OCI-LY1 (cell line): ENCODE measurements at regions not wholly inside any gene's neighbourhood (a gene's known extent, or its start where the extent isn't known, plus 50 kb on each side); places are given as distances from the start of the nearest gene placed in this dataset.
A peak's percentile ranks its signal among the peaks of the same experiment; 100 is the strongest.

Experiments
- H2AFZ ChIP-seq: fragments of 200-600 bp; sonication (generic), shearing (Covaris generic); 2 replicates; pipeline ENCODE4 v1.6.0; 2014; ENCODE audit warnings: antibody characterized with exemption, mild to moderate bottlenecking, low read length
- H3F3A ChIP-seq: fragments of 200-600 bp; sonication (generic), shearing (Covaris generic); 2 replicates; pipeline ENCODE4 v1.6.0; 2014; ENCODE audit warnings: mild to moderate bottlenecking, antibody characterized with exemption, low read length, moderate library complexity; ENCODE audit not compliant: insufficient read depth
- H3K27ac ChIP-seq: fragments of 200-600 bp; sonication (generic); 2 replicates; pipeline ENCODE4 v1.5.1; 2014; ENCODE audit warnings: low read length, mixed run types, mild to moderate bottlenecking, low read depth; ENCODE audit not compliant: poor library complexity, severe bottlenecking
- H3K27me3 ChIP-seq: fragments of 200-600 bp; sonication (generic); 2 replicates; pipeline ENCODE4 v1.6.0; 2014; ENCODE audit warnings: antibody characterized with exemption, mild to moderate bottlenecking, low read length, moderate library complexity; ENCODE audit not compliant: insufficient read depth
- H3K36me3 ChIP-seq: fragments of 200-600 bp; sonication (generic); 2 replicates; pipeline ENCODE4 v1.6.1; 2014; ENCODE audit warnings: mild to moderate bottlenecking, antibody characterized with exemption, low read length, moderate library complexity, mixed read lengths; ENCODE audit not compliant: insufficient read depth
- H3K4me1 ChIP-seq: fragments of 200-600 bp; sonication (generic); 2 replicates; pipeline ENCODE4 v1.5.1; 2014; ENCODE audit warnings: mild to moderate bottlenecking, low read length, moderate library complexity; ENCODE audit not compliant: insufficient read depth, severe bottlenecking
- H3K4me2 ChIP-seq: fragments of 200-600 bp; sonication (generic), shearing (Covaris generic); 2 replicates; pipeline ENCODE4 v1.6.1; 2014; ENCODE audit warnings: low read length
- H3K4me3 ChIP-seq: fragments of 200-600 bp; sonication (generic); 2 replicates; pipeline ENCODE4 v1.5.1; 2014; ENCODE audit warnings: low read length, low read depth, mild to moderate bottlenecking, mixed read lengths; ENCODE audit not compliant: poor library complexity, severe bottlenecking
- H3K79me2 ChIP-seq: fragments of 200-600 bp; shearing (Covaris generic); 2 replicates; pipeline ENCODE4 v1.6.1; 2016; ENCODE audit warnings: mixed run types, low read length, mixed read lengths; ENCODE audit not compliant: insufficient read depth
- H3K9ac ChIP-seq: fragments of 200-600 bp; sonication (generic), shearing (Covaris generic); 2 replicates; pipeline ENCODE4 v1.6.1; 2014; ENCODE audit warnings: mild to moderate bottlenecking, low read length, mixed read lengths
- H3K9me2 ChIP-seq: fragments of 200-600 bp; sonication (generic), shearing (Covaris generic); 2 replicates; pipeline ENCODE4 v1.6.1; 2014; ENCODE audit warnings: low read depth, mild to moderate bottlenecking, low read length, mixed read lengths
- H3K9me3 ChIP-seq: fragments of 200-600 bp; shearing (Covaris generic); 2 replicates; pipeline ENCODE4 v1.6.1; 2014; ENCODE audit warnings: low read length, mixed read lengths
- H4K20me1 ChIP-seq: fragments of 200-600 bp; sonication (generic), shearing (Covaris generic); 2 replicates; pipeline ENCODE4 v1.6.0; 2016; ENCODE audit warnings: mild to moderate bottlenecking, low read length; ENCODE audit not compliant: insufficient read depth
- EZH2 ChIP-seq: fragments of 200-600 bp; sonication (generic), shearing (Covaris generic); IDR thresholded peaks from 2 replicates; pipeline ENCODE4 v1.8.0; 2017; ENCODE audit warnings: borderline replicate concordance, mixed run types, mild to moderate bottlenecking, antibody characterized with exemption, low read length, moderate library complexity, mixed read lengths
- TF ChIP-seq, protein P1 (sequence below): fragments of 200-600 bp; sonication (generic), shearing (Covaris generic); IDR thresholded peaks from 2 replicates; pipeline ENCODE4 v1.5.1; 2017; ENCODE audit warnings: mild to moderate bottlenecking, antibody characterized with exemption, low read length, moderate library complexity, mixed read lengths

DNA sequence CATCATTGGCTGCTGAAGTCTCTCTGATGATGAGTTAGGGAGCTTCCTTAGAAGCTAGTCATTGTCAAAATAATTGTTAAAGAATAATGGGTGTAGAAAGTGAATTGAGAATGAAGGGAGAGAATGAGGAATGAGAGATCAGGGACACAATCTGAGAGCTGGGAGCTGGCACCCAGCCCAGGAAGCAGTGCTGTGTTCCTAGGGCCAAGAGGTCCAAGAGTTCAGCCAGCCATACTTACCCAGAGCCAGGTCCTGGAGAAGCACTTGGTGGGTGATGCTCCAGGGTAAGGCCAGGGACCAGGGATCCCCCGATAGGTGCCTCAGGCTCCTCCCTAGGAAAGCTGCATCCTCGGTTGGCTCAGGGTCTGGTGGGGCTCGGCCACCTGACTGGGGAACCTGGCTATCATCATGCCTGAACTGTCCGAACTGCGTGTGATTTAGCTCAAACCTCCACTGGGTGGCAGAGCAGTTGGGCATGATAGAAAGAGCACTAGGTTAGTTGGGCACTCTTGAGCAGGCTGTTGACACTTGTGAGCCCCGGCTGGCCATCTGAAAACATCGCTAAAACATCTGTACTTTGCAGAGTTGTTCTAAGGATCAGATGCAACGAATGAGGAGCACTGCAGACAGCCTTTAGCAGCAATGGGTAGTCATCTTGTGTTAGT lies 123.9 kb upstream of the NCAM1 start:
- H3K27me3 ChIP-seq: no peaks in the 10 kb centered on the region; the same call in 1 of the 2 replicates
- no peak for TF ChIP-seq EZH2
- TF ChIP-seq, protein P1, sequence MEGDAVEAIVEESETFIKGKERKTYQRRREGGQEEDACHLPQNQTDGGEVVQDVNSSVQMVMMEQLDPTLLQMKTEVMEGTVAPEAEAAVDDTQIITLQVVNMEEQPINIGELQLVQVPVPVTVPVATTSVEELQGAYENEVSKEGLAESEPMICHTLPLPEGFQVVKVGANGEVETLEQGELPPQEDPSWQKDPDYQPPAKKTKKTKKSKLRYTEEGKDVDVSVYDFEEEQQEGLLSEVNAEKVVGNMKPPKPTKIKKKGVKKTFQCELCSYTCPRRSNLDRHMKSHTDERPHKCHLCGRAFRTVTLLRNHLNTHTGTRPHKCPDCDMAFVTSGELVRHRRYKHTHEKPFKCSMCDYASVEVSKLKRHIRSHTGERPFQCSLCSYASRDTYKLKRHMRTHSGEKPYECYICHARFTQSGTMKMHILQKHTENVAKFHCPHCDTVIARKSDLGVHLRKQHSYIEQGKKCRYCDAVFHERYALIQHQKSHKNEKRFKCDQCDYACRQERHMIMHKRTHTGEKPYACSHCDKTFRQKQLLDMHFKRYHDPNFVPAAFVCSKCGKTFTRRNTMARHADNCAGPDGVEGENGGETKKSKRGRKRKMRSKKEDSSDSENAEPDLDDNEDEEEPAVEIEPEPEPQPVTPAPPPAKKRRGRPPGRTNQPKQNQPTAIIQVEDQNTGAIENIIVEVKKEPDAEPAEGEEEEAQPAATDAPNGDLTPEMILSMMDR: peak; percentile 43

DNA sequence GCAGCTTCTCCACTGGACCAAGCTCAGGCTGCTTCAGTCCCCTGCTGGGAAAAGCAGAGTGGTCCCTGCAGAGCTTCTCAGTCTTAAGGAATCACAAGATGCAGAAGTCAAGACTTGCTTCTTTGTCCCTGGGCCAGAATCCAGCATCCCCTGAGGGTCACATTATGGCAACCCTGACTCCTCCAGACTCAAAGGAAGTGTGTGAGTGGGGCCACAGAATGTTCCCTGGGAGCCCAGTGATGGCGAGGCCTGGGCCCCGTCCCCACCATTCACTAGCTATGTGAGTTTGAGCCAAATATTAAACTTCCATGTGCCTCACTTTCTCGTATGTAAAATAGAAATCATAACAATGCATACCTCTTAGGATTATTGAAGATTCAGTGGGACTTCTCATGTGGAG lies 122.2 kb upstream of the NCAM1 start:
- TF ChIP-seq EZH2: no peak
- H3K36me3 ChIP-seq: no peaks in the 10 kb centered on the region
- no peaks in the 10 kb centered on the region for H3K9me3 ChIP-seq
- H3F3A ChIP-seq: no peaks in the 10 kb centered on the region
- H3K4me3 ChIP-seq: no peak overlapping the region
- H3K4me2 ChIP-seq: no peak overlapping the region
- H4K20me1 ChIP-seq: no peaks in the 10 kb centered on the region
- H3K27me3 ChIP-seq: no peaks in the 10 kb centered on the region
- no peak overlapping the region for H3K9ac ChIP-seq
- no peaks in the 10 kb centered on the region for H3K79me2 ChIP-seq
- no peak overlapping the region for H3K27ac ChIP-seq
- H2AFZ ChIP-seq: no peak overlapping the region
- H3K9me2 ChIP-seq: no peaks in the 10 kb centered on the region
- no peaks in the 10 kb centered on the region for H3K4me1 ChIP-seq

More for the DNA sequence above, 123.9 kb upstream of the NCAM1 start:
- H2AFZ ChIP-seq: no peak overlapping the region
- no peak overlapping the region for H3K4me2 ChIP-seq
- H3K9me3 ChIP-seq: no peaks in the 10 kb centered on the region
- no peaks in the 10 kb centered on the region for H3F3A ChIP-seq
- no peaks in the 10 kb centered on the region for H3K9me2 ChIP-seq
- H4K20me1 ChIP-seq: no peaks in the 10 kb centered on the region
- H3K9ac ChIP-seq: no peak overlapping the region
- no peak overlapping the region for H3K27ac ChIP-seq
- H3K36me3 ChIP-seq: no peaks in the 10 kb centered on the region
- no peak overlapping the region for H3K4me3 ChIP-seq
- no peaks in the 10 kb centered on the region for H3K4me1 ChIP-seq
- H3K79me2 ChIP-seq: no peaks in the 10 kb centered on the region

DNA sequence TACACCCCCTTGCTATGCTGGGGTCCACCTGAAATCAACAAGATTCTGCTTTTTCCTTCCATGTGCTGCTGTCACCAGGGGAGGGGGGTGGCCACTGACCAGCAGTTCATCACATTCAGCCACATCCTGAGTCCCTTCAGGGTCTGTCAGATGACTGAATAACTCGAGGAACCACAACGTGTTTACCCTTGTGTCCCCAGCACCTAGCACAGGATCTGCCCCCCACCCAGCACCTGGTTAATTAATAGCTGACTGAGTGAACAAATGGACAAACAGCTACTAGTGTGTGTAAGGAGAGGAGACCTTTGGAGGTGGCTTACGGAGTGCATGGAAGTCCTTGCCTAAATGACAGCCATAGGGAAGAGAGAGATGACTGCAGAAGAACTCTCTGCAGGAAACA lies 119.5 kb upstream of the NCAM1 start:
- no peak overlapping the region for H3K27ac ChIP-seq
- H3K9ac ChIP-seq: no peak overlapping the region
- TF ChIP-seq EZH2: no peak
- TF ChIP-seq, protein P1: no peak
- no peak overlapping the region for H3K4me2 ChIP-seq
- no peaks in the 10 kb centered on the region for H3K9me3 ChIP-seq
- no peaks in the 10 kb centered on the region for H3K27me3 ChIP-seq
- H3F3A ChIP-seq: no peaks in the 10 kb centered on the region
- H3K9me2 ChIP-seq: no peaks in the 10 kb centered on the region
- no peaks in the 10 kb centered on the region for H3K4me1 ChIP-seq
- no peaks in the 10 kb centered on the region for H3K79me2 ChIP-seq
- H3K4me3 ChIP-seq: no peak overlapping the region
- no peaks in the 10 kb centered on the region for H4K20me1 ChIP-seq
- no peak overlapping the region for H2AFZ ChIP-seq
- no peaks in the 10 kb centered on the region for H3K36me3 ChIP-seq

DNA sequence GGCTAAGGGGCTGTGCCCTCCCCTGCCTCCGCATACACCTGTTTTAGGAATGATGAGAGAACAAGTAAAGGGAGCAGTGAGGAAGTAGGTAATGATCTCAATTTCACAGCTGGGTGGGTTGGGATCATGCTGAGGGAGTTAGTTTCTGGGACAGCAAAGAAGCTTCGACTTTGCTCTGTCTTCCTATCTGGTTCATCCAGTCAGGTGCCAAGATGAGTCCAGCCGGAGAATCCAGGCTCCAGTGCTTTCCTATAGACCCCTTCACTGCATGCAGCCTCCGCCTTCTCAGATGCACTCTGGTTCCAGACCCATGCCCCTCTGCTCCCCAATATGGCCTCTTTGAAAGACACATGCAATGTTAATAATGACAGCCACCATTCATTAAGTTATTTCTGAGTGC lies 119.1 kb upstream of the NCAM1 start:
- Histone ChIP-seq H3K4me1 (no peaks in the 10 kb centered on the region), H3K79me2 (no peaks in the 10 kb centered on the region), H3F3A (no peaks in the 10 kb centered on the region), H3K4me2 (no peak overlapping the region), H3K27me3 (no peaks in the 10 kb centered on the region), H4K20me1 (no peaks in the 10 kb centered on the region), H3K9ac (no peak overlapping the region), H3K4me3 (no peak overlapping the region), H3K36me3 (no peaks in the 10 kb centered on the region), H3K9me3 (no peaks in the 10 kb centered on the region), H3K27ac (no peak overlapping the region), H3K9me2 (no peaks in the 10 kb centered on the region), H2AFZ (no peak overlapping the region)
- TF ChIP-seq, protein P1: no peak
- TF ChIP-seq EZH2: no peak
